ENCODE measurements at regions not wholly inside any gene's neighbourhood (a gene's known extent, or its start where the extent isn't known, plus 50 kb on each side); places are given as distances from the start of the nearest gene placed in this dataset.
"Not testable (repeated sequence)": the region's sequence is repeated elsewhere in the genome, so short reads cannot be mapped to it uniquely, and the experiment has no call there.

- no peak for DNase-seq (ENCODE audit: low spot score)
Measured at GRCh38 chr12:105423237-105423636, 92.7 kb downstream of the C12orf75 start.

DNA sequence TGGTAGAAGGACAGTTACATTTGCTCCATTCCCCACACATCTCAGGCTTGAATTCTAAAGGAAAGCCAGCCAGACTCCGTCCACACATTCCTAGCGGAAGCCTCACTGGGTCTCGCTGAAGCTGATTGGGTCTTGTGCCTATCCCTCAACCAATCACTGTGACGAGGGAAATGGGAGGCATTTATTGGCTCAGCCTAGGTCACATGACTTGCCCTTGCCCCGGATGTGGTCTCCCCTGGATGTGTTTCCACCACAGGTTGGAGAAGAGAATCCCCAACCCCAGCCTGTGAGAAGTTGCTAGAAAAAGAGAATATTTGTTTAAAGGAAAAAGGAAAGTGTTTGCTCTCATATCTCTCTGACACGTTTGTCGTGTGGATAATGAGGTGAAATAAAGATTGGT is 93.4 kb downstream of the C12orf75 start:
- no peak for DNase-seq (ENCODE audit: low spot score)

- no peak for DNase-seq (ENCODE audit: low spot score)
Measured at GRCh38 chr12:105425254-105426174, 95.0 kb downstream of the C12orf75 start.

DNA sequence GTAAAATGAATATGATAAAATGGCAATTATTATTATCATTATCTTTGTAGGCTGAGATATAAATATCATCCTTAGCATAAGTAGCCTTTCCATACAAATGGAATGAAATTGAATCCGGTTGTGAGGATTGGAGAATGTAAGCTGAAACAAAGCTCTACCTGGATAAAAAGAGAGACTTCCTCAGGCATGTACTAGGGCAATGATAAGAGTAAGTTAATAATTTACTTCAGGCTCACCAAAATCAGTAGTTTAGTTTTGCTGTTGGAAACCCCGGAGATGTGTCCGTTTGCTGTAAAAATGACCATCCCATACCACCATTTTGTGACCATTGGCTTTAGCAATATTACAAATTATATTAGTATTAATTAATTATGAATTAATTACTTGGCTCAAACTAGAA is 96.3 kb downstream of the C12orf75 start:
- DNase-seq (ENCODE audit: low spot score): no peak

DNA sequence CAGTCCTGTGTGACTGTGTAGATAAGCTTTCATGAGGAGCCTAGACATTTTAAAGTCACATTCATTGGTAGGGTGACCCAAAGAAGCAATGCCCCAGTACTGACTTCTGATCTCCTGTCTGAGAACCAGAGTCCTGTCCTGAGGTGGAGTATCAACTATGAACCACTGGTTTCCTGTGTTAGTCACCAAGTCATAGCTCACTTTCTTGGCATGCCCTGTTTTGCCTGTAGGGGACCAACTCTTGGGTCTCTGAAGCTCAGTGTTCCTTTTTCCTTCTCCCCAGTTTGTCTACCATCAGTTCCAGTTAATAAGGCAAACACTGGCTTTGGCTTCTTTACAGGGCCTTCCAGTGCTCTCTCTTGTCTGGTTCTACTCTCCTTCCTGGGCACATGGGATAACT is 97.4 kb downstream of the C12orf75 start:
- no peak for DNase-seq (ENCODE audit: low spot score)

GRCh38 chr12:105428793-105429395 is 98.4 kb downstream of the C12orf75 start:
- no peak for DNase-seq (ENCODE audit: low spot score)

DNA sequence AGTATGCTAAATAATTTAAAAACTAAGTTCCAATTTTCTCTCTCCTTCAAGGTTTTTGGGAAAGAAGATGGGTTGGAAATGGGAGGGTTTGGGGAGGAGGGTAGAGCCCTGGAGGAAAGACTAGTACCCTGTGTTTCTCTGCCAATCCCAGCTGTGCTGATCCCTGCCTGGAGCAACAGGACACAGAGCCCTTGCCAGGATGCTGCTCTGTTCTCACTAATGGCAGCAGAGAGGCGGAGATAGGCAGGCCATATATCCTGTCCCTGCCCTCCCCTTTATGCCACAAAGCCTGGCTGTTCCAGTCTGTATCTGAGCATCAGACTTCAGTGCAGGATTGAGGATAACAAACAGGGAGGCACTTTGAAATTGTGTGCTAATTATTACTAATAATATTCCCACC is 99.0 kb downstream of the C12orf75 start:
- DNase-seq (ENCODE audit: low spot score): no peak

DNA sequence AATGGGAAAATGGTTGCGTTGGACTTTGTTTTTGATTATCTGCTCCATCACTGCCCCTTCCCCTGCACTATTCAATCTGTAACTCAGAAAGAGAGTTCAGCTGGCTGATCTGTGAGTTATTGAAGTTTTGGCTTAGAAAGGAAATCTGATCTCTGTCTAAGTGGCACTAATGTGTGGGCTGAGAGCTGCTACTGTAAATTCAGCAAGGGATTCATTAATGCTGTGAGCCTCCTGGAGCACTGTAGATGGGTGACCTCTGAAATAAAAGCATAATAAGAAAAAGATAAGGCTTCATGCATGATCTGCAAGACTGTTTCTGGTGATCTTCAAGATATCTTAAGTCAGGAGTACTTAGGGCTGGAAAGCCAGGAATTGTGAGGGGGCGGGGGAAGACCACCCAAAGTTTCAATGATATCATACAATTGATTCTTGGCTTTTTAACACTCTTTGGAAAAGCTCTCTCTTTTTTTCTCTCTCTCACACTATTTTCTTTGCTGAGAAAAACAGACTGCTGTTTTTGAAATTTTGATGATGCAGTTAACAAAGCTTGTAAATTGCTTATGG is 101.1 kb downstream of the C12orf75 start:
- no peak for DNase-seq (ENCODE audit: low spot score)

DNA sequence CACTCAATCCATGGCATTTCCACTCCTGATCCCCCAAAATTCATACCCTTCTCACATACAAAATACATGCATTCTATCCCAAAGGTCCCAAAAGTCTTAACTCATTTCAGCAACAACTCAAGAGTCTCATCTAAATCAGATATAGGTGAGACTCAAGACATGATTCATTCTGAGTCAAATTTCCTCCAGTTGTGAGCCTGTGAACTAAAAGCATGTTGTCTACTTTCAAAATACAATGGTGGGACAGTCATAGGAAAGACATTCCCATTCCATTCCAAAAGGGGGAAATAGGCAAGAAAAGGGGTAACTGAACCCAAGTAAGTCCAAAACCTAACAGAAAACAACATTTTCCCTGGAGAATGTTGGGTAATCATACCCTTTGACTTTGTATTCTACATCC is 103.3 kb downstream of the C12orf75 start:
- no peak for DNase-seq (ENCODE audit: low spot score)

- no peak for DNase-seq (ENCODE audit: low spot score)
Measured at GRCh38 chr12:105436636-105437035, 106.1 kb downstream of the C12orf75 start.

- DNase-seq (ENCODE audit: low spot score): no peak
Measured at GRCh38 chr12:105440037-105440664, 109.7 kb downstream of the C12orf75 start.

DNA sequence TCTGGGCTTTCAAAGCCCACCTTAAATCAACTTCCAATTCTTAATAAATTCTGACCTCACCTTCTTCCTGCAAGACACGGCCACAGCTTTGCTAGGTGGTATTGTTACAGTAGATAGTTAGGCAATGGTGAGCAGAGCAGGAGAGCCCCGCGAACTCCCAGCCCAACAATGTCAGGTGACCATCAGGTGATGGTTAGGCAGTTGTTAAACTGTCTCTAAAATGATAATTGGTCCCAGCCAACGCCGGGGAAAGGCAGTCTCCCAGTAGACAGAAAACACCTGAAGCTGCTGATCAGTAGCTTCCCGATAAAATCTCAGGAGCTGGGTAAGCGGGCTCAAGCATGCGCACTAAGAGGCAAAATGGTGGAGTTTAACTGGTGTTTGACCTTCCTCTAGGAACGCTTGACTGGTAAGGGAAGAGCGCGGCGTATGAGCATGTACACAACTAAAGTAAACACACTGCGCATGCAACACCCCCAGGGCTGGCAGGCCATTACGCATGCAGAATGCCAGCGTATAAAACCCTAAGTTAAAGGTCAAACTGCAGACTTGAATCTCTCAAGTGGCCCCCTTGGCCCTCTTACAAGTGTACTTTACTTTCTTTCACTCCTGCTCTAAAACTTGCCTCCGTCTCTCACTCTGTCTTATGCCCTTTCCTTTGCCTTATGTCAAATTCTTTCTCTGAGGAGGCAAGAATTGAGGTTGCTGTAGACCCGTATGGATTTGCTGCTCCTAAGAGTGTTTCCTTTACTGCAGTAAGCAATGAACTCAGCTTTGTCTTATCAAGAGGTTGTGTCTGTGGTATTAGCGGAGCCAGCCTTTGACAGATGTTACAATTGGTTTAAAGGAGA is 113.5 kb downstream of the C12orf75 start:
- no peak for DNase-seq (ENCODE audit: low spot score)

GRCh38 chr12:105444653-105445102 is 114.2 kb downstream of the C12orf75 start:
- DNase-seq (ENCODE audit: low spot score): no peak

DNA sequence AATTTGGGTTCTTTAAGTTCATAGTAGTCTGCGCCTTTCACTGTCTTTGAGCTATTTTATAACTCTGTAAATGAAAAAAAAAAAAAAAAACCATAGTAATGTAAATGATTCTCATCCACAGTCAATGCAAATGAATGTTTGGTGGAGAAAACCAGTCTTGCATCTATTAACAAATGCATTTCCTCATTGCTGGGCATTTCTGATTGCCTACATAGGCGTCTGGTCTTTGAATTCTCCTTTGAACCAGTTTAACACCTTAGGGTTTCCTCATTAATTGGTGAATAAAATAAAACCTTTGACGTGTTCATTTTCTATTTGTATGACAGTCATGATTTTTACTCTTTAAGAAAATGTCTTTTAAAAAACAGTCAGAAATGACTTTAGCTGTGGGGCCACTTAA is 114.8 kb downstream of the C12orf75 start:
- DNase-seq (ENCODE audit: low spot score): no peak

DNA sequence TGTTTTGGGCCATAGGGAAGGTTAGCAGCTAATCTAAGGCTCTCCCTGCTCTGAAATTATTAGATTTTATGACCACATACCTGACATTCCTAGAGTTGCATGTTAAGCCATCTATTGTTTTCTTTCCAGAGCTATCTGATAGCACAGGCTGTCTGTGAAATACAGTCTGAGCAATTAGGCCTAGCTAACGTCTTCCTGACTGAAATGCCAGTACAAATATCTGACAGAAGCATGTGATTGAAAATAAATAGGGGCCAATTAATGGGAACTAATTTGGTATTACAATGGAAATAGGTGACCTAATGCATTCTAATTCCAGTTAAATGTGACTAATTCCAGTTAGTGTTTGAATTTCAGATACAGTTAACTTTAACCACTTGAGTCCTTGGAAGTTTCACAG is 115.2 kb downstream of the C12orf75 start:
- DNase-seq (ENCODE audit: low spot score): peak; percentile 24

DNA sequence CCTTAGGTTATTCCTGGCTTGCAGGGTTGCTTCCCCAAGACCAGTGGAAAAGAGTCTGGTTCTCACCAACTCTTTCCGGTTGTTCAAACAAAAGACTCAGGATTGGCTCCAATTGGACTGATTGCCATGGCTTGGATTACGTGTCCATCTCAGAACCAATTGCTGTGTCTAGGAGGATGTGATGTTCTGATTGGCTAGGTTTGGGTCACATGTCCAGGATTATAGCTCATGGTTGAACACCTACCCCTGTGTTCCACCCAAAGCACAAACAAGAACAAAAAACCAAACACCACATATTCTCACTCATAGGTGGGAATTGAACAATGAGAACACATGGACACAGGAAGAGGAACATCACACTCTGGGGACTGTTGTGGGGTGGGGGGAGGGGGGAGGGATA is 116.0 kb downstream of the C12orf75 start:
- not testable (repeated sequence) for DNase-seq (ENCODE audit: low spot score)

GRCh38 chr12:105449431-105449830 is 118.9 kb downstream of the C12orf75 start:
- DNase-seq (ENCODE audit: low spot score): no peak

GRCh38 chr12:105451211-105451610 is 120.7 kb downstream of the C12orf75 start:
- DNase-seq (ENCODE audit: low spot score): no peak

DNA sequence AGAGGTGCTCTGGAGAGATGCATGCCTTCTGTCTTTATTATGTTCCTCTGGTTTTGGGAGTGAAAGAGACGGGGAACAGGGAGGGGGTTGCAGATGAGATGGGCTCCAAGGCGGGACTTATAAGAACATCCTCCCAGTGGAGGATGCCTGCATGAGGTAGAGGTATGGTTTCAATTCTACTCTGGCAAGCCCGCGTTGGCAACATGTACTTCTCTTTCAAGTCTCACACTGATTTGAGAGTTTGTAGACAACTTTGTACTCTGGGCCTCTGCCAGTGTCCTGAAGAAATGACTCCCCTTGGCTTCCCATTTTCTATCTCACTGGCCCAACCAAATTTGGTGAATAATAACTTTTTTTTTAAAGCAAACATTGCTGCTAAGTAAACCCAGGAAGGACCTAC is 121.3 kb downstream of the C12orf75 start:
- no peak for DNase-seq (ENCODE audit: low spot score)

DNA sequence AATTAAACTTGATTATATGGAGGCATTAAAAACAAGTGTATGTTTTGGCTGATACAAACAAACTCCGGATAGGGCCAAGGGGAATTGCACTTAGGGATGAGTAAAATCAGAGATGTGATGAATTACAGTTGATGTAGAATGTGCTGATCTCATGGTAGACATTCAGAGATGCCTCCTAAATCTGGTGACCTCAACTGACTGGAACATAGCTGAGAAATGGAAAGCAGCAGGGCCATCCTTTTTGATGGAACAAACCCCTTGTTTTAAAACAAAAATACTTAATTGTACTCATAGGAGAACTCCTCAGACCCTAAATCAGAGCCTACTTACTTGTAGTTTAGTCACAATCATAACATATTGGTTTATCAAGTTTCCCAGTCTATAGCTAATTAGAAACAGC is 122.8 kb downstream of the C12orf75 start:
- DNase-seq (ENCODE audit: low spot score): no peak

DNA sequence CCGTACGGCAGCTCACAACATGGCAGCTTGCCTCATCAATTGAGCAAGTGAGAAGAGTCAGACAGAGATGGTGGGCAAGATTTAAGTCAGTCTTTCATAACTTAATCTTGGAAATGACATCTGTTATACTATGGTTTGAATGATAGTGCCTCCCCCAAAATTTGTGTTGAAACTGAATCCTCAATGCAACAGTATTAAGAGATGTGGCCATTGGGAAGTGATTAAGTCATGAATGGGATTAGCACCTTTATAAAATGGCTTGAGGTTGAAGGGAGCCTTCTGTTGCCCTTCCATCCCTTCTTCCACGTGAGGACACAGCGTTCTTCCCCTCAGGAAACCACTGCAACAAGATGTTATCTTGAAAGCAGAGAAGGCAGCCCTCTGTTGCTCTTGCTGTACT is 124.2 kb downstream of the C12orf75 start:
- DNase-seq (ENCODE audit: low spot score): no peak

GRCh38 chr12:105455261-105455660 is 124.8 kb downstream of the C12orf75 start:
- DNase-seq (ENCODE audit: low spot score): no peak

All from cerebellar cortex (tissue), 1 donor.